ENCODE measurements at regions not wholly inside any gene's neighbourhood (a gene's known extent, or its start where the extent isn't known, plus 50 kb on each side); places are given as distances from the start of the nearest gene placed in this dataset.

DNA sequence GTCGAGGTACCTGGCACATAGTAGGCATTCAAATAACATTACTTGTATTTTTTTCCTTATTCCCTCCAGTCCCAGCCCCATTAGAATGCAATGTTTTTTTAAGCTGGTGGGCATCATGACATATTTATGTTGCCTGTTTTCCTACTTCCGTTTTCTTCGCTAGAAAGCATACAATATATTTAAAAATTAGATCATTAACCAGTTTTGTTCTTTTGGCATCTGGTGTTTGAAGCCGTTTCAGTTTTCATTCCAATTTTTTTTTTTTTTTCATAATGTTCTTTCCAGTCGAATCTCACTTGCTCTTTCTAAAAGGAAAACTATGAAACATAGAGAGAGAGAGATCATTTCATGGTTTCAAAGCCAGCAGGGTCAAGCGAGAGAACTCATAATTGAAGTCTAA is 228.3 kb upstream of the C9orf72 start:
- TF ChIP-seq, protein P1, sequence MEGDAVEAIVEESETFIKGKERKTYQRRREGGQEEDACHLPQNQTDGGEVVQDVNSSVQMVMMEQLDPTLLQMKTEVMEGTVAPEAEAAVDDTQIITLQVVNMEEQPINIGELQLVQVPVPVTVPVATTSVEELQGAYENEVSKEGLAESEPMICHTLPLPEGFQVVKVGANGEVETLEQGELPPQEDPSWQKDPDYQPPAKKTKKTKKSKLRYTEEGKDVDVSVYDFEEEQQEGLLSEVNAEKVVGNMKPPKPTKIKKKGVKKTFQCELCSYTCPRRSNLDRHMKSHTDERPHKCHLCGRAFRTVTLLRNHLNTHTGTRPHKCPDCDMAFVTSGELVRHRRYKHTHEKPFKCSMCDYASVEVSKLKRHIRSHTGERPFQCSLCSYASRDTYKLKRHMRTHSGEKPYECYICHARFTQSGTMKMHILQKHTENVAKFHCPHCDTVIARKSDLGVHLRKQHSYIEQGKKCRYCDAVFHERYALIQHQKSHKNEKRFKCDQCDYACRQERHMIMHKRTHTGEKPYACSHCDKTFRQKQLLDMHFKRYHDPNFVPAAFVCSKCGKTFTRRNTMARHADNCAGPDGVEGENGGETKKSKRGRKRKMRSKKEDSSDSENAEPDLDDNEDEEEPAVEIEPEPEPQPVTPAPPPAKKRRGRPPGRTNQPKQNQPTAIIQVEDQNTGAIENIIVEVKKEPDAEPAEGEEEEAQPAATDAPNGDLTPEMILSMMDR (IDR thresholded peaks at IDR 0.05) = no peak
- no peak for TF ChIP-seq POLR2A (IDR thresholded peaks at IDR 0.05)

Measured in testis (tissue), 2 donors.